HG03025 (cell line): ENCODE measurements at regions not wholly inside any gene's neighbourhood (a gene's known extent, or its start where the extent isn't known, plus 50 kb on each side); places are given as distances from the start of the nearest gene placed in this dataset.
"Not testable (repeated sequence)": the region's sequence is repeated elsewhere in the genome, so short reads cannot be mapped to it uniquely, and the experiment has no call there.

Source experiments
- ATAC-seq: cut with Tn5 transposase; IDR thresholded peaks from one replicate; pipeline ENCODE4 v1.9.1; 2021; ENCODE audit warnings: mild to moderate bottlenecking, moderate library complexity; ENCODE audit not compliant: unreplicated experiment, low FRiP score

- no peak for ATAC-seq
Measured at GRCh38 chr18:35770376-35771014, 189.0 kb downstream of the GALNT1 start.

GRCh38 chr18:35771172-35771571 lies 189.6 kb downstream of the GALNT1 start:
- no peak for ATAC-seq

GRCh38 chr18:35775887-35776286 lies 194.3 kb downstream of the GALNT1 start:
- ATAC-seq, result no peak

- ATAC-seq, result no peak
Measured at GRCh38 chr18:35776473-35776872, 194.9 kb downstream of the GALNT1 start.

GRCh38 chr18:35777039-35777438 lies 195.4 kb upstream of the RMP24 start:
- ATAC-seq, result no peak

GRCh38 chr18:35778850-35779627 lies 193.4 kb upstream of the RMP24 start:
- ATAC-seq, result no peak

- ATAC-seq, result no peak
Measured at GRCh38 chr18:35780937-35781336, 191.5 kb upstream of the RMP24 start.

- ATAC-seq, result no peak
Measured at GRCh38 chr18:35782926-35783325, 189.6 kb upstream of the RMP24 start.

GRCh38 chr18:35786365-35787042 lies 186.0 kb upstream of the RMP24 start:
- ATAC-seq, result no peak

GRCh38 chr18:35789543-35789942 lies 182.9 kb upstream of the RMP24 start:
- ATAC-seq, result no peak

GRCh38 chr18:35797948-35798347 lies 174.5 kb upstream of the RMP24 start:
- no peak for ATAC-seq

- ATAC-seq, result no peak
Measured at GRCh38 chr18:35803551-35803950, 168.9 kb upstream of the RMP24 start.

- no peak for ATAC-seq
Measured at GRCh38 chr18:35804377-35804776, 168.1 kb upstream of the RMP24 start.

GRCh38 chr18:35807811-35808335 lies 164.6 kb upstream of the RMP24 start:
- no peak for ATAC-seq

GRCh38 chr18:35808796-35809195 lies 163.7 kb upstream of the RMP24 start:
- ATAC-seq, result no peak

GRCh38 chr18:35810520-35810919 lies 162.0 kb upstream of the RMP24 start:
- ATAC-seq, result no peak

GRCh38 chr18:35811896-35812295 lies 160.6 kb upstream of the RMP24 start:
- no peak for ATAC-seq

GRCh38 chr18:35815011-35815410 lies 157.5 kb upstream of the RMP24 start:
- ATAC-seq, result not testable (repeated sequence)

GRCh38 chr18:35816003-35816402 lies 156.5 kb upstream of the RMP24 start:
- ATAC-seq, result no peak

- no peak for ATAC-seq
Measured at GRCh38 chr18:35817604-35818352, 154.7 kb upstream of the RMP24 start.

GRCh38 chr18:35818353-35818667 lies 154.2 kb upstream of the RMP24 start:
- ATAC-seq, result no peak
